HG02885 (cell line): ENCODE measurements at regions not wholly inside any gene's neighbourhood (a gene's known extent, or its start where the extent isn't known, plus 50 kb on each side); places are given as distances from the start of the nearest gene placed in this dataset.

Source experiments
- ATAC-seq: cut with Tn5 transposase; IDR thresholded peaks from one replicate; pipeline ENCODE4 v1.9.1; 2021; ENCODE audit warnings: mild to moderate bottlenecking; ENCODE audit not compliant: unreplicated experiment, poor library complexity

GRCh38 chr5:145294331-145294730, 540.8 kb downstream of the PRELID2 start:
- ATAC-seq, result no peak

- no peak for ATAC-seq
Measured at GRCh38 chr5:145293716-145294115, 541.4 kb downstream of the PRELID2 start.

- no peak for ATAC-seq
Measured at GRCh38 chr5:145292278-145292677, 542.9 kb downstream of the PRELID2 start.

- no peak for ATAC-seq
Measured at GRCh38 chr5:145283141-145283810, 551.9 kb downstream of the PRELID2 start.

GRCh38 chr5:145280806-145281205, 554.3 kb downstream of the PRELID2 start:
- no peak for ATAC-seq

GRCh38 chr5:145280214-145280613, 554.9 kb downstream of the PRELID2 start:
- ATAC-seq, result no peak

- no peak for ATAC-seq
Measured at GRCh38 chr5:145260670-145261069, 574.5 kb downstream of the PRELID2 start.

- no peak for ATAC-seq
Measured at GRCh38 chr5:145247745-145248040, 587.4 kb downstream of the PRELID2 start.

- peak; percentile 50 for ATAC-seq
Measured at GRCh38 chr5:145246961-145247744, 588.0 kb downstream of the PRELID2 start.

GRCh38 chr5:145246379-145246778, 588.8 kb downstream of the PRELID2 start:
- no peak for ATAC-seq

GRCh38 chr5:145245354-145245753, 589.8 kb downstream of the PRELID2 start:
- ATAC-seq, result no peak

- no peak for ATAC-seq
Measured at GRCh38 chr5:145244788-145245187, 590.4 kb downstream of the PRELID2 start.

- ATAC-seq, result no peak
Measured at GRCh38 chr5:145244251-145244650, 590.9 kb downstream of the PRELID2 start.

- no peak for ATAC-seq
Measured at GRCh38 chr5:145243016-145243415, 592.1 kb downstream of the PRELID2 start.

GRCh38 chr5:145242551-145242950, 592.6 kb downstream of the PRELID2 start:
- ATAC-seq, result no peak

- ATAC-seq, result peak; percentile 73
Measured at GRCh38 chr5:145237843-145238242, 597.3 kb downstream of the PRELID2 start.

- ATAC-seq, result no peak
Measured at GRCh38 chr5:145236983-145237382, 598.2 kb downstream of the PRELID2 start.

- no peak for ATAC-seq
Measured at GRCh38 chr5:145236127-145236526, 599.0 kb downstream of the PRELID2 start.

- ATAC-seq, result no peak
Measured at GRCh38 chr5:145233461-145233860, 601.7 kb downstream of the PRELID2 start.

- ATAC-seq, result no peak
Measured at GRCh38 chr5:145230781-145231180, 604.4 kb downstream of the PRELID2 start.

- ATAC-seq, result no peak
Measured at GRCh38 chr5:145228564-145228963, 606.6 kb downstream of the PRELID2 start.

GRCh38 chr5:145227881-145228280, 607.3 kb downstream of the PRELID2 start:
- no peak for ATAC-seq
